ENCODE measurements at regions not wholly inside any gene's neighbourhood (a gene's known extent, or its start where the extent isn't known, plus 50 kb on each side); places are given as distances from the start of the nearest gene placed in this dataset.
A peak's percentile ranks its signal among the peaks of the same experiment; 100 is the strongest.

DNA sequence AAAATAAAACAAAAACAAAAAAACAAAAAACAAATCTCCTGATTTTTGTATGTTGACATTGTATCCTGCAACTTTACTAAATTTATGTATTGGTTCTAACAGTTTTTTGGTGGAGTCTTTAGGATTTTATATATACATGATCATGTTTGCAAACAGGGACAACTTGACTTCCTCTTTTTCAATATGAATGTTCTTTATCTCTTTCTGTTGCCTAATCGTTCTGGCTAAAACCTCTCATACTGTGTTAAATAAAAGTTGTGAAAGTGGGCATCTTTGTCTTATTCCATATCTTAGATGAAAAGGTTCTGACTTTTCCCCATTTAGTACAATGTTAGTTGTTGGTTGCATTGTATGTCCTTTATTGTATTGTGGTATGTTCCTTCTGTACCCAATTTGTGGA is 261.7 kb upstream of the NOX3 start:
- DNase-seq: peak in 2 of 4 experiments; percentile 8 to 12

DNA sequence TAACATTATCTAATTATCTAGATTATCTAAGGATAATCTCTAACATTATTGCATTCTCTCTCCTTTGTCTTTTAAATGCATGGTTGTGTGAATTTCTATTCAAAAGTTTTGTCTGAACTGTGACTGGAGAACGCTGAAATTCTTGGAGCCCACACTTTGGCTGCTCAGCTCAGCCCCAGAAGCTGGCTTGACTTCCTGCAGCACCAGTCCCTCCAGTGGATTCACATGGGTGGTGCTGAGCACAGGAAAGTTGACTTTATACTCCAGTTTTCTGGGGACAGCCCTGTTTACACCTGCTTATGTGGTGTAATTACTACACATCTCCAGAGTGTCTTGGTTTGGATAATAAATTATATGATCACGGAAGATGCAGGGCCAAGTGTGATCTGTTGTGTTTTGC is 255.1 kb upstream of the NOX3 start:
- DNase-seq: no peak

DNA sequence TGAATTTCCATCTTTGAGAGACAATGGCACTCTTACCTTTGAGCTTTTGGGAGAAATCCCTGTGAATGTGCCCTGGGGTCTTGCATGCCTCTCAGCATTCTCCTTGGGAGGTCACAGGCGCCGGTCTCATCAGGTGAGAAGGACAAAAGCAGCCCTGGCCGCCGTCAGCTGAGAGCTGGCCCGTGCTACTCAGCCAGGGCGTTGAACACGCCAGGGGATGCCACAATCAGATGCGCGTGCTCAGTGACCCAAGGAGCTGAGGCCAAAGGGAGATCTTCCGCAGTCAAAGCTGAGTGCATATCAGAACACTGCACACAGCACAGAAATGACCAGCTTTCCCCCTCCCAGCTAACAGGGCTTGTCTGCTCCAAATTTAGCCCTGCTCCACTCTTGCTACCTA is 253.6 kb upstream of the NOX3 start:
- no peak for DNase-seq

DNA sequence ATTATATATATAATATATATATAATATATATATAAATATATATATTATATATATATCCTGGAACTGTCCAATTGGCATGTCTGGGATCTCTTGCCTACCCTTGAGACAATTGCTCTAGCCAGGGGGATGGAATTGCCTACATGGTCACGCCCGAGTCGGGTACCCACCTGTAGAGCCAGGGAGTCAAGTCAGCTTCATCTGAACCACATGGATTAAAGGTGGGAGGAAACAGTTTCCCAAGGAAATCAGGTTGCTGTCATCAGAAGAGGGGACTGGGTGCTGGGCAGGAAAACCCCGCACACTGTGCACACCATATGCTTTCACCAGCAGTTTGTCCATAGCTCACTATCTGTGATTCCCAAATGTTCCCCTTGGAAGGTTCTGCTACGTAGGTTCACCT is 252.5 kb upstream of the NOX3 start:
- DNase-seq: no peak

- DNase-seq: no peak
Observed at GRCh38 chr6:155706806-155707205, 251.2 kb upstream of the NOX3 start.

GRCh38 chr6:155706341-155706740 is 250.7 kb upstream of the NOX3 start:
- DNase-seq: no peak

GRCh38 chr6:155701342-155701741 is 245.7 kb upstream of the NOX3 start:
- no peak for DNase-seq

- DNase-seq: no peak
Observed at GRCh38 chr6:155695495-155695894, 239.9 kb upstream of the NOX3 start.

DNA sequence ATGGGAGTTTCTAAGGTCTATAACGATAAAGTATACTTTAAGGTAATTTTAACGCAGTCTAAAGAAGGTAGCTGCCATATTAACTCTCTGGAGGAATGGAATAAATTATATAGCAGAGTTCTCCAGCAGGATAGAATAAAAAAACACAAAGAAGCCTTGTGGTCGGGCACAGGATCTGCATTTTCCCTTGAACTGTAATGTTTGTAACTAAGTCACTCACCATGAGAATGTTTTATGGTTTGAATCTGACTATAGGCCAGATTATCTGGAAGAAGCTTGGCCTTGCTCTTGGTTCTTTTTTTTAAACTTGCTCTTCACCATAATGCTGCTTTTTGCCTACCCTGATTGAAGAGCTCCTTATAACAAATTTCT is 238.8 kb upstream of the NOX3 start:
- no peak for DNase-seq

DNA sequence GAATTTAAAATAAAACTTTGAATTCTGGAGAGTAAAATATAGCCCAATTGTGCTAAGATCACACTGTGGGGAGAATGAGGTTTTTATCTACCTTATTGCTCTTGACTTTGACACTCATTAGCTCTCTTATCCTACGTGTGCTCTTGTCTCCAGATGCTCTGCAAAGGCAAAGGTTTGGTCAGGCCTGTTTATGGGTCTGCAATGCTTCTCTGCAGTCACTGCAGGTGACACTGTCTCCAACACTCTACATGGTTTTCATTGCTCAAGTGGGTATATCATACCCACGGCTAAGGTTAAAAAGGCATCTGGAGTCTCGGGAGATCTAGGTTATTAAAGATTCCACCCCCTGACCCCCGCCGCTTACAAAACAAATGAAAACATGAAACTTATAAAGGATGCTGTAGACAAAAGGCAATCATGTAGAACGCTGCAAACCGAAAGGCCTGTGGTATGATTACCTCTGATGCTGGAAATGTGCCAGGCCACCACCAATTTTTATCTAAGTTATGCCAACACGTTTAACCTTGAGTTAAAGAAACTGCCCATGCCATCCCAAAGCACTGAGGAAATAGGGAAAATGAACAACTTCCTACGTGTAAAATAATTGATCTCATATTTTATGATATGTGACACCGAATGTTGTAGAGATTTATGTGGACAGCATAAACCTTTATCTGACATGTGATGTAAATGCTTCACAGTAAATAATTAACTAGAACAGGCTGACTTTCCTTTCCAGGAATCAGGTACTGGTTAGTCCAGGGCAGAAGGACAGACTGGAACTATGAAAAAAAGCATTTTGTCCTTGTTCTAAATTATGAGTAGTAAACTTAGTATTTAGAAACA is 238.2 kb upstream of the NOX3 start:
- no peak for DNase-seq

GRCh38 chr6:155690820-155691219 is 235.2 kb upstream of the NOX3 start:
- no peak for DNase-seq

- no peak for DNase-seq
Observed at GRCh38 chr6:155687645-155688044, 232.0 kb upstream of the NOX3 start.

GRCh38 chr6:155684416-155685196 is 229.0 kb upstream of the NOX3 start:
- DNase-seq: no peak

GRCh38 chr6:155678361-155678760 is 222.7 kb upstream of the NOX3 start:
- DNase-seq: no peak

GRCh38 chr6:155676346-155676745 is 220.7 kb upstream of the NOX3 start:
- no peak for DNase-seq

- no peak for DNase-seq
Observed at GRCh38 chr6:155670655-155671054, 215.0 kb upstream of the NOX3 start.

DNA sequence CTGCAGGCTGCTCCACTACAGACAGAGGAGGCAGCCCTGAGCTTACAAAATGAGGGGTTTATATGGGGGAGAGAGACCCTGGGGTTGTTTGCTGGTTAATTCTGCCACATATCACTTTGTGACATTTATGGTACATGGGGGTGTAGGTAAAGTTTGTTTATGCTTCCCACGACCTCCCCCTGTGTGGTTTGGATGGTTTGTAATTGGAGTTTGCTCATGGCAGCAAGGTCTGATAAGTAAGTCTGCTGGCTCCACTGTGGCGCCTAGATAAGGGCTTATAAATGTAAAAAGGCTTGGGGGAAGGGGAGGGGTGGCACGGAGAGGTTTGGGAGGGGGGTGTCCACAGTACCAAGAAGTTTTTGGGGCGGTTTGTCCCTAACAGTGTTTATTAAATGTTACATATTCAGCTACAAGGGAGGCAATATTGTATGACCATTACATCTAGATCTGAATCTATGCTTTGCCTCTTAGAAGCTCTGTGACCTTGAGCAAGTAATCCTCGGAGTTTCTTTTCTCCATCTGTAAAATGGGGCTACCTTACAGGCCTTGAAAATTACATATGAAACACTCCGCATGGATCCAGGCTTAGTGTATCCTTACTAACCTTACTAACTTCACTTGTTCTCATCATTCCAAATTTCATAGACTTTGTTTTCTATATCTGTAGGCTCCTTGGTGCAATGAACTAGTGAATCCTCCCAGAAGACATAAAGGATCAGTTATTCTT is 204.8 kb upstream of the NOX3 start:
- no peak for DNase-seq

DNA sequence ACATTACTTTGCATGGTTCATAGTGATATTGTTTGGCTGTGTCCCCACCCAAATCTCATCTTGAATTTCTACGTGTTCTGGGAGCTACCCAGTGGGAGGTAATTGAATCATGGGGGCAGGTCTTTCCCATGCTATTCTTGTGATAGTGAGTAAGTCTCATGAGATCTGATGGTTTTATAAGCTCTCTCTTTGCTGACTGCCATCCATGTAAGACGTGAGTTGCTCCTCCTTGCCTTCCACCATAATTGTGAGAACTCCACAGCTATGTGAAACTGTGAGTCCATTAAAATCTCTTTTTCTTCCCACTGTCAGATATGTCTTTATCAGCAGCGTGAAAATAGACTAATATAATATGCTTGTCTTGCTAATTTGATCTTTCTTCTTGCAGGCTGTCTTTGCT is 200.4 kb upstream of the NOX3 start:
- DNase-seq: no peak

DNA sequence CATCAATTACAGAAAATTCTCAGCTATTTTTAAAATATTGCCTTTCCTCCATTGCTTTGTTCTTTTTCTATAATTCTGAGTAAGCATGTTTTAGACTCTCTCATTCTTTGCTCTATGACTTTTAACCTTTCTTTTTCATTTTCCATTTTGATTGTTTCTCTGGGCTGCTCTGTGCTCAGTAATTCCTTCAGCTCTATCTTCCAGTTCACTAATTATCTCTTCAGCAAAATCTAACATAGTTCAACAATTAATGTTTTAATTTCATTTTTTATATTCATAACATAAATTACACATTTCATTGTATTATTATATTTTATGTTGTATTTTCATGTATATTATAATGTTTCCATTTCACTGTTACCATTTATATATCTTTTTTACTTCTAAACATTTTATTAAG is 198.8 kb upstream of the NOX3 start:
- no peak for DNase-seq

- DNase-seq: peak in 2 of 4 experiments; percentile 28 to 30
Observed at GRCh38 chr6:155648301-155648700, 192.7 kb upstream of the NOX3 start.

GRCh38 chr6:155647354-155647753 is 191.7 kb upstream of the NOX3 start:
- DNase-seq: no peak

DNA sequence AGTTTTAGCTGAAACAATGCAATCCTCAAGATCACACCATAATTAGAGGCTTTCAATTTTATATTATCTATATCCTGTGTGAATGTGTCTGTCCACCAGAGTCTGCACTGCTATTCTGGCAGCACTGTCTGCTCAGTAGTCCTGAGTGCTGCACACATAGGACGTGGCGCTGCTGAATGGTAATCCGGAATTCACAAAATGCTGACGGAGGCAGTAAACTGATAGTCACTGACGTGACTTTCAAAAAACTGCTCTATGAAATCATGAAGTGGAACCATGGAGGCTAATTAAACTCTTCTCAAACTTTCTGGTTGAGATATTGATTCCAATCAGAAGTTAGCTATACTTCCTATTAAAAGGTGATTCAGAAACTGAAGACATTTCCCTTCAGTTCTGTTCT is 190.8 kb upstream of the NOX3 start:
- no peak for DNase-seq

DNA sequence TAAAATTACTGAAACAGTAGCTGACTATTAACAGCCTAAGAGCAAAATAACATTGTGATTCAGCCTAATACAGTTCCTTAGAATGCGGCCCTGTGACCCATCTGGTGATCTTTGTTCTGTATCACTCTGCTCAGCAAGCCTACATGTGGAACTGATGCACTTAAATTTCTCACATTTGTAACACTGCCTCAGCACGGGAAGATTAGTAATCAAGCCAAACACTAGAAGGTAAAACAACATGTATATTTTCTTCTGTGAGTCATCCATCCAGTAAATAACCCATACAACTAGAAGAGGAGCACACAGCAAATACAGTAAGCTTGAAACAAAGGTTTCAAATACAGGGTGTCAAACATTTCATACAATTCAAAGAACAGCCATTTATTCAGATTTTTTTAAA is 189.7 kb upstream of the NOX3 start:
- DNase-seq: no peak

DNA sequence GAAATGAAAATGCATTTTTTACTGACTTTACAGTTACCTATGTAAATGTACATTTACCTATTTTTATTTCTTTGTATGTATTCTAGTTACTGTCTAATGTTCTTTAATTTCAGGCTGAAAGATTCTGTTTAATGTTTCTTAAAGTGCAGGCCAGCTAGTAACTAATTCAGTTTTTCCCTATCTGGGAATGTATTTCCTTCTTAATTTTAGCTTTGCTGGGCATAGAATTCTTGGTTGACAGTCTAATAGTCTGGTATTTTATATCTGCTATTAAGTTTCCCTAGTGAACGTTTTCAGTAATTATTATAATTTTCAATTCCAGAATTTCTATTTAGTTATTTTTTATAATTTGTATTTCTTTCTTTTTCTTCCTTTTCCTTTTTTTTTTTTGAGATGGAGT is 186.0 kb upstream of the NOX3 start:
- DNase-seq: no peak

Data from suppressor macrophage (primary cell).